ENCODE measurements at regions not wholly inside any gene's neighbourhood (a gene's known extent, or its start where the extent isn't known, plus 50 kb on each side); places are given as distances from the start of the nearest gene placed in this dataset.
"Not testable (repeated sequence)": the region's sequence is repeated elsewhere in the genome, so short reads cannot be mapped to it uniquely, and the experiment has no call there.

GRCh38 chr9:79409182-79409823 is 162.5 kb upstream of the TLE4 start:
- Mint-ChIP-seq H3K27ac (no peak overlapping the region), H3K27me3 (ENCODE audit: low read depth in 3 of 3) (peaks cover 0 to 4% (median 0%) of the 10 kb centered on the region in 3 donors), H3K36me3 (no peaks in the 10 kb centered on the region), H3K4me3 (no peak overlapping the region), H3K4me1 (no peaks in the 10 kb centered on the region), H3K9me3 (peaks cover 0 to 5% (median 0%) of the 10 kb centered on the region in 6 donors)
- DNase-seq = no peak

- Mint-ChIP-seq H3K36me3 (peaks cover 0 to 13% (median 5%) of the 10 kb centered on the region in 3 donors), H3K9me3 (peaks cover 3 to 25% (median 19%) of the 10 kb centered on the region in 6 donors), H3K27me3 (ENCODE audit: low read depth in 3 of 3) (peaks cover 0 to 10% (median 5%) of the 10 kb centered on the region in 3 donors), H3K4me1 (no peaks in the 10 kb centered on the region), H3K4me3 (no peak overlapping the region), H3K27ac (no peak overlapping the region)
- DNase-seq = no peak
These were observed 145.9 kb upstream of the TLE4 start for GRCh38 chr9:79425840-79426239.

- DNase-seq = no peak
- H3K9me3 Mint-ChIP-seq = peaks cover 3 to 22% (median 18%) of the 10 kb centered on the region in 6 donors
- H3K4me1 Mint-ChIP-seq = no peaks in the 10 kb centered on the region
- H3K27me3 Mint-ChIP-seq (ENCODE audit: low read depth in 3 of 3) = peaks cover 1 to 12% (median 2%) of the 10 kb centered on the region in 3 donors
- H3K36me3 Mint-ChIP-seq = peaks cover 0 to 13% (median 5%) of the 10 kb centered on the region in 3 donors
- no peak overlapping the region for H3K4me3 Mint-ChIP-seq
- no peak overlapping the region for H3K27ac Mint-ChIP-seq
These were observed 143.3 kb upstream of the TLE4 start for GRCh38 chr9:79428422-79428821.

GRCh38 chr9:79430619-79431018 is 141.1 kb upstream of the TLE4 start:
- peaks cover 1 to 10% (median 4%) of the 10 kb centered on the region in 3 donors for H3K27me3 Mint-ChIP-seq (ENCODE audit: low read depth in 3 of 3)
- peaks cover 0 to 7% (median 5%) of the 10 kb centered on the region in 3 donors for H3K36me3 Mint-ChIP-seq

GRCh38 chr9:79431019-79431679 is 140.6 kb upstream of the TLE4 start:
- Mint-ChIP-seq H3K9me3 (peaks cover 0 to 7% (median 5%) of the 10 kb centered on the region in 6 donors), H3K27me3 (ENCODE audit: low read depth in 3 of 3) (peaks cover 1 to 6% (median 4%) of the 10 kb centered on the region in 3 donors), H3K36me3 (peaks cover 0 to 2% (median 1%) of the 10 kb centered on the region in 3 donors), H3K4me3 (no peak overlapping the region), H3K27ac (no peak overlapping the region), H3K4me1 (no peaks in the 10 kb centered on the region)
- no peak for DNase-seq

More at GRCh38 chr9:79430619-79431018, 141.1 kb upstream of the TLE4 start:
- no peaks in the 10 kb centered on the region for H3K4me1 Mint-ChIP-seq
- no peak for DNase-seq
- H3K27ac Mint-ChIP-seq = no peak overlapping the region
- peaks cover 3 to 12% (median 10%) of the 10 kb centered on the region in 6 donors for H3K9me3 Mint-ChIP-seq
- no peak overlapping the region for H3K4me3 Mint-ChIP-seq

GRCh38 chr9:79432485-79432884 is 139.3 kb upstream of the TLE4 start:
- DNase-seq = no peak
- H3K36me3 Mint-ChIP-seq = no peaks in the 10 kb centered on the region
- H3K4me3 Mint-ChIP-seq = no peak overlapping the region
- no peaks in the 10 kb centered on the region for H3K9me3 Mint-ChIP-seq
- H3K4me1 Mint-ChIP-seq = no peaks in the 10 kb centered on the region
- peaks cover 1 to 7% (median 5%) of the 10 kb centered on the region in 3 donors for H3K27me3 Mint-ChIP-seq (ENCODE audit: low read depth in 3 of 3)
- no peak overlapping the region for H3K27ac Mint-ChIP-seq

- Mint-ChIP-seq H3K4me1 (no peaks in the 10 kb centered on the region), H3K27me3 (ENCODE audit: low read depth in 3 of 3) (peaks cover 1 to 10% (median 7%) of the 10 kb centered on the region in 3 donors), H3K4me3 (no peak overlapping the region), H3K9me3 (peaks cover 0 to 1% (median 0%) of the 10 kb centered on the region in 6 donors), H3K36me3 (peaks cover 0 to 2% (median 0%) of the 10 kb centered on the region in 3 donors), H3K27ac (no peak overlapping the region)
- no peak for DNase-seq
These were observed 138.1 kb upstream of the TLE4 start for GRCh38 chr9:79433703-79434102.

- DNase-seq, H3K36me3 Mint-ChIP-seq, H3K27ac Mint-ChIP-seq, H3K9me3 Mint-ChIP-seq, H3K4me3 Mint-ChIP-seq, H3K4me1 Mint-ChIP-seq: not testable (repeated sequence)
- H3K27me3 Mint-ChIP-seq (ENCODE audit: low read depth in 3 of 3) = peaks cover 1 to 11% (median 8%) of the 10 kb centered on the region in 3 donors
These were observed 132.5 kb upstream of the TLE4 start for GRCh38 chr9:79439221-79439620.

- no peaks in the 10 kb centered on the region for H3K27me3 Mint-ChIP-seq (ENCODE audit: low read depth in 3 of 3)
- no peak for DNase-seq
- H3K36me3 Mint-ChIP-seq = no peaks in the 10 kb centered on the region
- H3K4me1 Mint-ChIP-seq = no peaks in the 10 kb centered on the region
- H3K9me3 Mint-ChIP-seq = no peaks in the 10 kb centered on the region
- H3K4me3 Mint-ChIP-seq = no peak overlapping the region
- no peak overlapping the region for H3K27ac Mint-ChIP-seq
These were observed 125.0 kb upstream of the TLE4 start for GRCh38 chr9:79446523-79447307.

- H3K4me3 Mint-ChIP-seq = no peak overlapping the region
- no peaks in the 10 kb centered on the region for H3K4me1 Mint-ChIP-seq
- no peak overlapping the region for H3K27ac Mint-ChIP-seq
- H3K9me3 Mint-ChIP-seq = peaks cover under 1 to 2% (median 1%) of the 10 kb centered on the region in 6 donors
- H3K27me3 Mint-ChIP-seq (ENCODE audit: low read depth in 3 of 3) = peaks cover 0 to under 1% (median 0%) of the 10 kb centered on the region in 3 donors
- no peak for DNase-seq
- H3K36me3 Mint-ChIP-seq = peaks cover 0 to under 1% (median 0%) of the 10 kb centered on the region in 3 donors
These were observed 124.5 kb upstream of the TLE4 start for GRCh38 chr9:79447308-79447605.

GRCh38 chr9:79447762-79448161 is 124.0 kb upstream of the TLE4 start:
- no peak overlapping the region for H3K4me3 Mint-ChIP-seq
- H3K4me1 Mint-ChIP-seq = no peaks in the 10 kb centered on the region
- peaks cover 0 to 3% (median 0%) of the 10 kb centered on the region in 3 donors for H3K36me3 Mint-ChIP-seq
- DNase-seq = no peak
- peaks cover 3 to 5% (median 4%) of the 10 kb centered on the region in 6 donors for H3K9me3 Mint-ChIP-seq
- H3K27me3 Mint-ChIP-seq (ENCODE audit: low read depth in 3 of 3) = peaks cover 0 to 4% (median 0%) of the 10 kb centered on the region in 3 donors
- H3K27ac Mint-ChIP-seq = no peak overlapping the region

GRCh38 chr9:79452265-79452664 is 119.5 kb upstream of the TLE4 start:
- Mint-ChIP-seq H3K36me3 (peaks cover 0 to 3% (median 0%) of the 10 kb centered on the region in 3 donors), H3K4me1 (no peaks in the 10 kb centered on the region), H3K9me3 (peaks cover 3 to 5% (median 4%) of the 10 kb centered on the region in 6 donors), H3K27me3 (ENCODE audit: low read depth in 3 of 3) (peaks cover 1 to 4% (median 2%) of the 10 kb centered on the region in 3 donors), H3K27ac (no peak overlapping the region), H3K4me3 (no peak overlapping the region)
- no peak for DNase-seq

GRCh38 chr9:79461712-79462111 is 110.1 kb upstream of the TLE4 start:
- H3K4me1 Mint-ChIP-seq = no peaks in the 10 kb centered on the region
- no peak for DNase-seq
- H3K36me3 Mint-ChIP-seq = no peaks in the 10 kb centered on the region
- H3K27me3 Mint-ChIP-seq (ENCODE audit: low read depth in 3 of 3) = peaks cover 2 to 4% (median 2%) of the 10 kb centered on the region in 3 donors
- peaks cover 0 to 1% (median 0%) of the 10 kb centered on the region in 6 donors for H3K9me3 Mint-ChIP-seq
- no peak overlapping the region for H3K27ac Mint-ChIP-seq
- H3K4me3 Mint-ChIP-seq = no peak overlapping the region

- Mint-ChIP-seq H3K27ac (no peak overlapping the region), H3K4me3 (no peak overlapping the region), H3K27me3 (ENCODE audit: low read depth in 3 of 3) (peaks cover 0 to 2% (median 2%) of the 10 kb centered on the region in 3 donors), H3K9me3 (peaks cover 0 to 1% (median 0%) of the 10 kb centered on the region in 6 donors), H3K4me1 (no peaks in the 10 kb centered on the region), H3K36me3 (no peaks in the 10 kb centered on the region)
- no peak for DNase-seq
These were observed 106.6 kb upstream of the TLE4 start for GRCh38 chr9:79465156-79465555.
